ENCODE measurements at regions not wholly inside any gene's neighbourhood (a gene's known extent, or its start where the extent isn't known, plus 50 kb on each side); places are given as distances from the start of the nearest gene placed in this dataset.

DNA sequence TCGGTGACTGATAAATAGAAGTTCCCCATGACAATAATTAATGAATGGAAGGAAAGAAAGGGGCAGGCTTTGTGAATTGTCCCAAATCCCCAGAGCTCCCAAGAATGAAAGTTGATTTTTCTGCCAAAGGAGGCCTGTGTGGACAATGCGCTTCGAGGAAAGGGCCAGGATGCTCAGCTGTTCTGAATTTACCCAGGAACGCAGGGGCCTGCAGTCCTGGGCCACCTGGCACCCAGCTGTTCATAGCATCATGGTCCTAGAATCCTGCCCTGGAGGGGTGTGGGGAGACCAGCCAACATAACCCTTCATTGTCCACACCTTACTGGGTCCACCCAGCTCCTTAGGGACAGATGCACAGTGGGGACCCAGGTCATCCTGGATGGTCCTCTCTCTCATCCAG, 587.5 kb downstream of the BCL11B start:
- H3K27me3 ChIP-seq (ENCODE audit: control insufficient read depth in 3 of 3, insufficient read depth in 3 of 3, low read length in 3 of 3), result peaks cover 0 to 10% (median 0%) of the 10 kb centered on the region in 3 donors
- no peak overlapping the region for H3K9ac ChIP-seq (ENCODE audit: low read depth in 1 of 3, low read length in 3 of 3)
- no peak overlapping the region for H3K27ac ChIP-seq (ENCODE audit: low read depth, low read length)
- H3K4me3 ChIP-seq (ENCODE audit: low read length in 3 of 3), result no peak overlapping the region
- H3K4me1 ChIP-seq (ENCODE audit: control insufficient read depth in 3 of 3, insufficient read depth in 3 of 3, low read length in 3 of 3), result no peaks in the 10 kb centered on the region
- no peaks in the 10 kb centered on the region for H3K9me3 ChIP-seq (ENCODE audit: control insufficient read depth in 3 of 3, low read length in 3 of 3)
- H3K36me3 ChIP-seq (ENCODE audit: control insufficient read depth in 3 of 3, insufficient read depth in 3 of 3, low read length in 3 of 3), result no peaks in the 10 kb centered on the region

DNA sequence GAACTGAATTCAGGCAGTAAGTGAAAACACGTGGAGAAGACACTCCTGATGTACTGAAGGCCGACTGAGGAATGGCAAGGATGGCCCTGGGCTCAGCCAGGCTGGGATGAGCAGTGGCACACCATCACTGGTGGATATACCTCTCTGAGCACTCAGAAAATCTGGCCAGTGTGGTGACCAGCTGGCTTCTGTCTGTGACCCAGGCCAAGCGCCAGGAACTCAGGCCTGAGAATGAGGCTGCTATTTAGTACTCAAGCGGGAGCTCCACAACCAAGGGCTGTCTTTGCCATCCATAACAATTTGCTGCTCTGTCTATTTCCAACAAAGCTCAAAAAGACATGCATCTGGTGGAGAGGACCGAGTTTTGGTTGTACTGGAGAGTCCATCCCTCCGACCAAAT, 586.3 kb downstream of the BCL11B start:
- peaks cover 0 to 5% (median 0%) of the 10 kb centered on the region in 3 donors for H3K4me1 ChIP-seq (ENCODE audit: control insufficient read depth in 3 of 3, insufficient read depth in 3 of 3, low read length in 3 of 3)
- H3K9me3 ChIP-seq (ENCODE audit: control insufficient read depth in 3 of 3, low read length in 3 of 3), result no peaks in the 10 kb centered on the region
- no peaks in the 10 kb centered on the region for H3K36me3 ChIP-seq (ENCODE audit: control insufficient read depth in 3 of 3, insufficient read depth in 3 of 3, low read length in 3 of 3)
- peaks cover 0 to 10% (median 0%) of the 10 kb centered on the region in 3 donors for H3K27me3 ChIP-seq (ENCODE audit: control insufficient read depth in 3 of 3, insufficient read depth in 3 of 3, low read length in 3 of 3)
- H3K9ac ChIP-seq (ENCODE audit: low read depth in 1 of 3, low read length in 3 of 3), result no peak overlapping the region
- H3K27ac ChIP-seq (ENCODE audit: low read depth, low read length), result no peak overlapping the region
- no peak overlapping the region for H3K4me3 ChIP-seq (ENCODE audit: low read length in 3 of 3)

- H3K36me3 ChIP-seq (ENCODE audit: control insufficient read depth in 3 of 3, insufficient read depth in 3 of 3, low read length in 3 of 3), result no peaks in the 10 kb centered on the region
- H3K9ac ChIP-seq (ENCODE audit: low read depth in 1 of 3, low read length in 3 of 3), result no peak overlapping the region
- peaks cover 0 to 10% (median 0%) of the 10 kb centered on the region in 3 donors for H3K27me3 ChIP-seq (ENCODE audit: control insufficient read depth in 3 of 3, insufficient read depth in 3 of 3, low read length in 3 of 3)
- no peaks in the 10 kb centered on the region for H3K9me3 ChIP-seq (ENCODE audit: control insufficient read depth in 3 of 3, low read length in 3 of 3)
- peaks cover 0 to 7% (median 0%) of the 10 kb centered on the region in 3 donors for H3K4me1 ChIP-seq (ENCODE audit: control insufficient read depth in 3 of 3, insufficient read depth in 3 of 3, low read length in 3 of 3)
- no peak overlapping the region for H3K4me3 ChIP-seq (ENCODE audit: low read length in 3 of 3)
- H3K27ac ChIP-seq (ENCODE audit: low read depth, low read length), result no peak overlapping the region
These were observed 583.6 kb downstream of the BCL11B start for GRCh38 chr14:98688446-98688845.

GRCh38 chr14:98689951-98690350, 582.0 kb downstream of the BCL11B start:
- H3K27me3 ChIP-seq (ENCODE audit: control insufficient read depth in 3 of 3, insufficient read depth in 3 of 3, low read length in 3 of 3), result peaks cover 0 to 7% (median 0%) of the 10 kb centered on the region in 3 donors
- no peak overlapping the region for H3K4me3 ChIP-seq (ENCODE audit: low read length in 3 of 3)
- no peak overlapping the region for H3K9ac ChIP-seq (ENCODE audit: low read depth in 1 of 3, low read length in 3 of 3)
- H3K36me3 ChIP-seq (ENCODE audit: control insufficient read depth in 3 of 3, insufficient read depth in 3 of 3, low read length in 3 of 3), result no peaks in the 10 kb centered on the region
- H3K27ac ChIP-seq (ENCODE audit: low read depth, low read length), result no peak overlapping the region
- no peaks in the 10 kb centered on the region for H3K9me3 ChIP-seq (ENCODE audit: control insufficient read depth in 3 of 3, low read length in 3 of 3)
- peaks cover 0 to 7% (median 0%) of the 10 kb centered on the region in 3 donors for H3K4me1 ChIP-seq (ENCODE audit: control insufficient read depth in 3 of 3, insufficient read depth in 3 of 3, low read length in 3 of 3)

GRCh38 chr14:98692832-98693231, 579.2 kb downstream of the BCL11B start:
- H3K9me3 ChIP-seq (ENCODE audit: control insufficient read depth in 3 of 3, low read length in 3 of 3), result no peaks in the 10 kb centered on the region
- H3K4me3 ChIP-seq (ENCODE audit: low read length in 3 of 3), result no peak overlapping the region
- no peaks in the 10 kb centered on the region for H3K36me3 ChIP-seq (ENCODE audit: control insufficient read depth in 3 of 3, insufficient read depth in 3 of 3, low read length in 3 of 3)
- H3K27me3 ChIP-seq (ENCODE audit: control insufficient read depth in 3 of 3, insufficient read depth in 3 of 3, low read length in 3 of 3), result no peaks in the 10 kb centered on the region
- no peak overlapping the region for H3K9ac ChIP-seq (ENCODE audit: low read depth in 1 of 3, low read length in 3 of 3)
- H3K4me1 ChIP-seq (ENCODE audit: control insufficient read depth in 3 of 3, insufficient read depth in 3 of 3, low read length in 3 of 3), result peaks cover 0 to 7% (median 0%) of the 10 kb centered on the region in 3 donors
- no peak overlapping the region for H3K27ac ChIP-seq (ENCODE audit: low read depth, low read length)

DNA sequence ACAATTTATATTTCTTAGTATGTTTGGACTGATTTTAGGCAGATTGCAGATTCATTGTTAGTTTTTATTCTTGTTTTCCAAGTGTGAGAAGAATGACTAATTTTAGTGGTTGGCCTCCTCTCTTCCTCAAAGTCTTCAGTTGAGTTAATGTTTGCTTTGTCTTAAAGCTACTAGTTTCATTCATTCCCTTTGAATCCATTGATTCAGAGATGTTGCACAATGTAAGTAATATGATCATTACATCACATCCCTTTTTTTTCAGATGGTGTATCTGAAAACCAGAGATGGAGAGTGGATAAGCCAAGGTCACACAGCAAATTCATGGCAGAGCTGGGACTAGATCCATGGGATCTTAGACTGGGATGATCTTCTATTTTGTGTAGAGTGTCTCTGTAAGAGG, 577.5 kb downstream of the BCL11B start:
- H3K4me3 ChIP-seq (ENCODE audit: low read length in 3 of 3), result no peak overlapping the region
- no peak overlapping the region for H3K27ac ChIP-seq (ENCODE audit: low read depth, low read length)
- no peaks in the 10 kb centered on the region for H3K9me3 ChIP-seq (ENCODE audit: control insufficient read depth in 3 of 3, low read length in 3 of 3)
- no peaks in the 10 kb centered on the region for H3K36me3 ChIP-seq (ENCODE audit: control insufficient read depth in 3 of 3, insufficient read depth in 3 of 3, low read length in 3 of 3)
- no peaks in the 10 kb centered on the region for H3K27me3 ChIP-seq (ENCODE audit: control insufficient read depth in 3 of 3, insufficient read depth in 3 of 3, low read length in 3 of 3)
- H3K4me1 ChIP-seq (ENCODE audit: control insufficient read depth in 3 of 3, insufficient read depth in 3 of 3, low read length in 3 of 3), result peaks cover 0 to 7% (median 0%) of the 10 kb centered on the region in 3 donors
- H3K9ac ChIP-seq (ENCODE audit: low read depth in 1 of 3, low read length in 3 of 3), result no peak overlapping the region

GRCh38 chr14:98695809-98696208, 576.2 kb downstream of the BCL11B start:
- H3K36me3 ChIP-seq (ENCODE audit: control insufficient read depth in 3 of 3, insufficient read depth in 3 of 3, low read length in 3 of 3), result no peaks in the 10 kb centered on the region
- no peak overlapping the region for H3K9ac ChIP-seq (ENCODE audit: low read depth in 1 of 3, low read length in 3 of 3)
- peaks cover 0 to under 1% (median 0%) of the 10 kb centered on the region in 3 donors for H3K4me1 ChIP-seq (ENCODE audit: control insufficient read depth in 3 of 3, insufficient read depth in 3 of 3, low read length in 3 of 3)
- no peaks in the 10 kb centered on the region for H3K27me3 ChIP-seq (ENCODE audit: control insufficient read depth in 3 of 3, insufficient read depth in 3 of 3, low read length in 3 of 3)
- no peak overlapping the region for H3K27ac ChIP-seq (ENCODE audit: low read depth, low read length)
- H3K4me3 ChIP-seq (ENCODE audit: low read length in 3 of 3), result no peak overlapping the region
- H3K9me3 ChIP-seq (ENCODE audit: control insufficient read depth in 3 of 3, low read length in 3 of 3), result no peaks in the 10 kb centered on the region

DNA sequence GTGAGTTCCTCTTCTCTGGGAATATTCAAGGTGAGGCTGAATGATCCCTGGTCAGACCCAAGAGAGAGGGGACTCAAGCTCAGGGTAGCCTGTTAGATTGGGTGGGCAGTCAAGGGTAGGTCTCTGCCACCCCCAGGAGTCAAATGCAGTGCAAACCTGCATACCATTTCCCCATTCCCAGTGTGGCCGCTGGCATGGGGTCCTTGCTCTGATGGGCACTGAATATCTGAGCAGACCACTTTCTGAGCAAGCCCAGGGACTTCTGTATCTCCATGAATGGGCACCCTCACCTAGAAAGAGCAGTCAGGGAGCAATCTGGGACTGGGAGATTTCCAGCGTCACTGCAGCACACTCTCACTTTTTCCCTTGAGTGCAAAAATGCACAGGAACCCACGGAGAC, 573.7 kb downstream of the BCL11B start:
- no peaks in the 10 kb centered on the region for H3K9me3 ChIP-seq (ENCODE audit: control insufficient read depth in 3 of 3, low read length in 3 of 3)
- no peaks in the 10 kb centered on the region for H3K4me1 ChIP-seq (ENCODE audit: control insufficient read depth in 3 of 3, insufficient read depth in 3 of 3, low read length in 3 of 3)
- no peak overlapping the region for H3K4me3 ChIP-seq (ENCODE audit: low read length in 3 of 3)

GRCh38 chr14:98700748-98701147, 571.2 kb downstream of the BCL11B start:
- Histone ChIP-seq H3K9me3 (ENCODE audit: control insufficient read depth in 3 of 3, low read length in 3 of 3) (no peaks in the 10 kb centered on the region), H3K36me3 (ENCODE audit: control insufficient read depth in 3 of 3, insufficient read depth in 3 of 3, low read length in 3 of 3) (no peaks in the 10 kb centered on the region), H3K4me1 (ENCODE audit: control insufficient read depth in 3 of 3, insufficient read depth in 3 of 3, low read length in 3 of 3) (no peaks in the 10 kb centered on the region), H3K4me3 (ENCODE audit: low read length in 3 of 3) (no peak overlapping the region), H3K9ac (ENCODE audit: low read depth in 1 of 3, low read length in 3 of 3) (no peak overlapping the region), H3K27me3 (ENCODE audit: control insufficient read depth in 3 of 3, insufficient read depth in 3 of 3, low read length in 3 of 3) (peaks cover 3 to 6% (median 4%) of the 10 kb centered on the region in 3 donors), H3K27ac (ENCODE audit: low read depth, low read length) (no peak overlapping the region)

More for the DNA sequence above, 573.7 kb downstream of the BCL11B start:
- Histone ChIP-seq H3K36me3 (ENCODE audit: control insufficient read depth in 3 of 3, insufficient read depth in 3 of 3, low read length in 3 of 3) (no peaks in the 10 kb centered on the region), H3K9ac (ENCODE audit: low read depth in 1 of 3, low read length in 3 of 3) (no peak overlapping the region), H3K27ac (ENCODE audit: low read depth, low read length) (no peak overlapping the region), H3K27me3 (ENCODE audit: control insufficient read depth in 3 of 3, insufficient read depth in 3 of 3, low read length in 3 of 3) (peaks cover 0 to 6% (median 2%) of the 10 kb centered on the region in 3 donors)

DNA sequence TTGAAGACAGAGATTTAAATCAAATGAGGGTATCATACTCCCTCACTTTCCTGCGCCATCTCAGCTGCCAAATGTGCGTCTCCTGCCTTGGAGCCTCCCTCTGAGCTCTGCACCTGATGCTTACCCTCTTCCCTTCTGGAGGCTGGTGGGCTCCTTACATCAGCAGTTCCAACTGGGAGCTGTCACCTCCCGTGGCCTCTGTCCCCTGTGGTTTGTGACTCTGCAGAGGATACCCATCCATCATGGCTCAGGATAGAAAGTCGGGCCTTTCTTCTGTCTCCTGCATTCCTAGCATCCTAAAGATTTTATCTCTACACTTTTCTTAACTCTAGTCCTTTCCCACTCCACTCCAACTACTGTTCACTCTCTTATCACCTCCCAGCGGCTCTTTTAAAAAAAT, 570.6 kb downstream of the BCL11B start:
- no peaks in the 10 kb centered on the region for H3K4me1 ChIP-seq (ENCODE audit: control insufficient read depth in 3 of 3, insufficient read depth in 3 of 3, low read length in 3 of 3)
- H3K36me3 ChIP-seq (ENCODE audit: control insufficient read depth in 3 of 3, insufficient read depth in 3 of 3, low read length in 3 of 3), result no peaks in the 10 kb centered on the region
- peaks cover 4 to 6% (median 4%) of the 10 kb centered on the region in 3 donors for H3K27me3 ChIP-seq (ENCODE audit: control insufficient read depth in 3 of 3, insufficient read depth in 3 of 3, low read length in 3 of 3)
- no peak overlapping the region for H3K9ac ChIP-seq (ENCODE audit: low read depth in 1 of 3, low read length in 3 of 3)
- H3K9me3 ChIP-seq (ENCODE audit: control insufficient read depth in 3 of 3, low read length in 3 of 3), result no peaks in the 10 kb centered on the region
- H3K4me3 ChIP-seq (ENCODE audit: low read length in 3 of 3), result no peak overlapping the region
- no peak overlapping the region for H3K27ac ChIP-seq (ENCODE audit: low read depth, low read length)

Data from skeletal muscle tissue (tissue), 3 donors.